ENCODE measurements at regions not wholly inside any gene's neighbourhood (a gene's known extent, or its start where the extent isn't known, plus 50 kb on each side); places are given as distances from the start of the nearest gene placed in this dataset.

- TF ChIP-seq POLR2A (IDR thresholded peaks at IDR 0.05; ENCODE audit: low read depth, low read length) (no peak), BHLHE40 (IDR thresholded peaks at IDR 0.05; ENCODE audit: low read depth, low read length) (no peak), NFE2L2 (IDR thresholded peaks at IDR 0.05; ENCODE audit: low read depth, low read length) (no peak), ELK1 (IDR thresholded peaks at IDR 0.05; ENCODE audit: borderline replicate concordance, low read depth, low read length) (no peak), RAD21 (IDR thresholded peaks at IDR 0.05; ENCODE audit: low read length) (no peak), CTCF (conservative IDR thresholded peaks at IDR 0.05; ENCODE audit: low read depth, low read length) (no peak), RFX5 (IDR thresholded peaks at IDR 0.05; ENCODE audit: low read depth, low read length) (no peak), CHD1 (IDR thresholded peaks at IDR 0.05; ENCODE audit: low read depth, low read length) (no peak), RCOR1 (IDR thresholded peaks at IDR 0.05; ENCODE audit: insufficient replicate concordance, low read length) (no peak), MAFK (IDR thresholded peaks at IDR 0.05; ENCODE audit: low read depth, low read length) (no peak), CEBPB (IDR thresholded peaks at IDR 0.05; ENCODE audit: low read depth, low read length) (no peak)
- Histone ChIP-seq H3K36me3 (ENCODE audit: control insufficient read depth, insufficient read depth, low read length) (no peaks in the 10 kb centered on the region), H2BK5ac (ENCODE audit: low read depth, low read length, poor library complexity, severe bottlenecking) (no peak overlapping the region), H4K5ac (ENCODE audit: low read depth, low read length) (no peak overlapping the region), H3K14ac (replicated peaks; ENCODE audit: low read depth, low read length) (no peak overlapping the region), H3K79me1 (ENCODE audit: low read depth in 1 of 2, low read length in 2 of 2) (no peaks in the 10 kb centered on the region), H3K4me2 (ENCODE audit: low read depth, low read length) (no peak overlapping the region), H3K18ac (ENCODE audit: low read depth, low read length) (no peak overlapping the region), H4K91ac (ENCODE audit: insufficient read depth, low read depth, low read length) (no peak overlapping the region), H3K27me3 (ENCODE audit: control insufficient read depth, insufficient read depth, low read length) (no peaks in the 10 kb centered on the region), H3K27ac (ENCODE audit: insufficient read depth, low read length) (no peak overlapping the region), H4K8ac (ENCODE audit: low read depth in 2 of 2, low read length in 2 of 2) (no peak overlapping the region), H2AFZ (replicated peaks; ENCODE audit: low read length, poor library complexity) (no peak overlapping the region), H2AK9ac (replicated peaks; ENCODE audit: low read depth, low read length, poor library complexity) (no peak overlapping the region), H2BK15ac (ENCODE audit: low read depth, low read length) (no peak overlapping the region), H3K4ac (ENCODE audit: low read depth, low read length) (no peak overlapping the region), H2AK5ac (ENCODE audit: low read depth, low read length) (no peak overlapping the region), H3K23ac (ENCODE audit: low read depth, low read length) (no peak overlapping the region), H3K4me1 (ENCODE audit: control insufficient read depth, insufficient read depth, low read length) (no peaks in the 10 kb centered on the region), H2BK20ac (ENCODE audit: low read depth, low read length) (no peak overlapping the region), H2BK120ac (ENCODE audit: low read depth, low read length) (no peak overlapping the region), H3K9ac (ENCODE audit: low read depth, low read length) (no peak overlapping the region), H3K56ac (ENCODE audit: extremely low read depth, insufficient read depth, low read length) (no peak overlapping the region), H3K9me1 (ENCODE audit: insufficient read depth, low read length) (no peaks in the 10 kb centered on the region), H3K9me3 (ENCODE audit: control insufficient read depth, insufficient read depth, low read length) (no peaks in the 10 kb centered on the region), H3K4me3 (ENCODE audit: insufficient read depth, low read depth, low read length) (no peak overlapping the region), H4K20me1 (ENCODE audit: insufficient read depth, low read length) (no peaks in the 10 kb centered on the region)
- DNase-seq, result no peak
- BruUV-seq (replicated peaks), result no TSS peak
- WGBS, 2 experiments (ENCODE audit: extremely low coverage in 2 of 2, insufficient read length in 1 of 2), result no CpG with 5 or more reads among the region's 3 CpGs
- ATAC-seq (ENCODE audit: low read depth), result no peak
- ChIA-PET CTCF (no interaction called here), POLR2A (ENCODE audit: unreplicated experiment) (no interaction called here)
- intact Hi-C loops (cut with micrococcal nuclease), result loop anchor here (5.0 kb wide), 1 partner anchor 351 kb away; no protein-coding TSS in a partner anchor
- dilution Hi-C loops (cut with HindIII; ENCODE audit: low sequenced_read_pairs, unreplicated experiment), result no loop called here
- in situ Hi-C loops (cut with MboI; ENCODE audit: low sequenced_read_pairs), result no loop called here
Measured at GRCh38 chr13:62908321-62908720, 1492.7 kb upstream of the PCDH20 start.
